Uterus (tissue), 2 donors: ENCODE measurements at regions not wholly inside any gene's neighbourhood (a gene's known extent, or its start where the extent isn't known, plus 50 kb on each side); places are given as distances from the start of the nearest gene placed in this dataset.

Experiments used
- POLR2A ChIP-seq, 2 donors: fragments of 450-650 bp; IDR thresholded peaks; one replicate each; pipeline ENCODE4 v1.6.1; 2016; ENCODE audit warnings: antibody characterized with exemption in 2 of 2, mild to moderate bottlenecking in 1 of 2, moderate library complexity in 1 of 2
- TF ChIP-seq, protein P1 (sequence below), 4 experiments: fragments of 200-600 bp in 2 of 4; fragments of 450-650 bp in 2 of 4; sonication (generic) in 2 of 4; IDR thresholded peaks; one replicate each; pipeline ENCODE4 v1.5.1; 2016 to 2019; ENCODE audit warnings: antibody characterized with exemption in 4 of 4, mild to moderate bottlenecking in 2 of 4, moderate library complexity in 1 of 4

DNA sequence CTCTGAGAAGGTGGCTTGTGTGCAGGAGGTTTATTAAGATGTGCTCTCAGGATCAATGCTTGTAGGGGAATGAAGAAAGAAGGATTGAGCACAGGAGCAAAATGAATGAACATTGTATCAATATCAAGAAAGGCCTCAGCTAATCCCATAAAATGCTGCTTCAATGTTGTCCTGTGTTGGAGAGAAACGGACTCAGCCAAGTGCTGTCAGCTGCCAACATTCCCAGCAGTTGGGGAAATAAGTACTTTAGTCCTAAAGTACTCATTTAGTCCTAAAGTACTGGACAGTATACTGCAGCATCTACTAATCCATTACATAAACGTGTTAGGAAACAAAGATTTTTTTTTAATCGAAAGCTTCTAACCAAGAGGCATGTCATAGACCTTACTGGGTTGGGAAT lies 255.9 kb downstream of the SEC23A start:
- TF ChIP-seq, protein P1, sequence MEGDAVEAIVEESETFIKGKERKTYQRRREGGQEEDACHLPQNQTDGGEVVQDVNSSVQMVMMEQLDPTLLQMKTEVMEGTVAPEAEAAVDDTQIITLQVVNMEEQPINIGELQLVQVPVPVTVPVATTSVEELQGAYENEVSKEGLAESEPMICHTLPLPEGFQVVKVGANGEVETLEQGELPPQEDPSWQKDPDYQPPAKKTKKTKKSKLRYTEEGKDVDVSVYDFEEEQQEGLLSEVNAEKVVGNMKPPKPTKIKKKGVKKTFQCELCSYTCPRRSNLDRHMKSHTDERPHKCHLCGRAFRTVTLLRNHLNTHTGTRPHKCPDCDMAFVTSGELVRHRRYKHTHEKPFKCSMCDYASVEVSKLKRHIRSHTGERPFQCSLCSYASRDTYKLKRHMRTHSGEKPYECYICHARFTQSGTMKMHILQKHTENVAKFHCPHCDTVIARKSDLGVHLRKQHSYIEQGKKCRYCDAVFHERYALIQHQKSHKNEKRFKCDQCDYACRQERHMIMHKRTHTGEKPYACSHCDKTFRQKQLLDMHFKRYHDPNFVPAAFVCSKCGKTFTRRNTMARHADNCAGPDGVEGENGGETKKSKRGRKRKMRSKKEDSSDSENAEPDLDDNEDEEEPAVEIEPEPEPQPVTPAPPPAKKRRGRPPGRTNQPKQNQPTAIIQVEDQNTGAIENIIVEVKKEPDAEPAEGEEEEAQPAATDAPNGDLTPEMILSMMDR (IDR thresholded peaks at IDR 0.05), result no peak
- no peak for TF ChIP-seq POLR2A (IDR thresholded peaks at IDR 0.05)
